PFSK-1 (cell line): ENCODE measurements at regions not wholly inside any gene's neighbourhood (a gene's known extent, or its start where the extent isn't known, plus 50 kb on each side); places are given as distances from the start of the nearest gene placed in this dataset.

Source experiments
- FOXP2 ChIP-seq: optimal IDR thresholded peaks from 2 replicates; pipeline ENCODE3; 2011; ENCODE audit warnings: borderline replicate concordance, control low read depth, inconsistent platforms; ENCODE audit not compliant: insufficient read depth; ENCODE audit errors: extremely low read length, extremely low read depth
- POLR2AphosphoS5 ChIP-seq: IDR thresholded peaks from 2 replicates; pipeline ENCODE4 v1.6.1; 2012; ENCODE audit warnings: low read depth, mild to moderate bottlenecking, control low read depth, low read length, moderate library complexity
- REST ChIP-seq, 2 experiments: IDR thresholded peaks; 2 replicates each; pipeline versions ENCODE4 v1.6.1 to v1.8.0; 2011 to 2012; ENCODE audit warnings: low read depth in 2 of 2, low read length in 2 of 2, control low read depth in 1 of 2, inconsistent platforms in 1 of 2, mild to moderate bottlenecking in 1 of 2, moderate library complexity in 1 of 2; ENCODE audit not compliant: insufficient read depth in 1 of 2
- SIN3A ChIP-seq: IDR thresholded peaks from 2 replicates; pipeline ENCODE4 v1.6.1; 2012; ENCODE audit warnings: mild to moderate bottlenecking, low read length, moderate library complexity, borderline replicate concordance; ENCODE audit not compliant: insufficient read depth
- TAF1 ChIP-seq: IDR thresholded peaks from 2 replicates; pipeline ENCODE4 v1.6.1; 2012; ENCODE audit warnings: low read length, control low read depth, borderline replicate concordance; ENCODE audit not compliant: insufficient read depth

- TF ChIP-seq FOXP2 (no peak), SIN3A (no peak), POLR2AphosphoS5 (no peak), TAF1 (no peak), REST (IDR thresholded peaks at IDR 0.05; ENCODE audit: insufficient read depth in 1 of 2, low read depth in 2 of 2, low read length in 2 of 2) (no peak)
Observed at GRCh38 chr14:53634793-53635192, 321.8 kb downstream of the BMP4 start.

- no peak for TF ChIP-seq TAF1
- TF ChIP-seq FOXP2 = no peak
- TF ChIP-seq REST (IDR thresholded peaks at IDR 0.05; ENCODE audit: insufficient read depth in 1 of 2, low read depth in 2 of 2, low read length in 2 of 2) = no peak
Observed at GRCh38 chr14:53630336-53630735, 326.3 kb downstream of the BMP4 start.

DNA sequence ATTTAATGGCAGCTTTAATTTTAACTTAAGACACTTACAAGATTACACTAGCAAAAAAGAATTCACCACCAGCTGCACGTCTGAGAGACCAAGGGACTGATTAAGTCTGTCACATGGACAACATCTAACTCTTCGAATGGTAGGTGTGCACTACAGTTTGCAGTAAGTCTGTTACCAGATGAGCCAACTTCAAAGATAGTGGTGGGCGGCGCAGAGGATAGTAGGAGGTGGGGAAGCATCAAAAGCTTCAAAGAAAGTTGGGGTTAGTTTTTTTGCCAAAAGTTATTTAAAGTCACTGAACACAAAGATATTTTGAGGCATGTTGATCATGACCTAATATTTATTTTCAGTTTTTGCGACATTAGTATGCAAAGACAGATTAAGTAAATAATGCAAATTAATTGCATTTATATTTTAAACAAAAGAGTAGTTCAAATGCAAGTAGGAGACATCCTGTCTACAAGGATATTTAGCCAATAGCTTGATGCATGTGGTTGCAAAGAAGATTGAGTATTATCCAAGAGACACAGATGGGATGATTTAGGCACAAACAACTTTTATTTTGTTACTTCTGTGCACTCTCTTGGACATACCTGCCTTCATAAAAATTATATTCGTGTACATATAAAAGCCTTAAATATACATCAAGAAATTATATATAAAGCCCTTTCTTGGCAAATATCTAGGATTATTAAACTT is 327.7 kb downstream of the BMP4 start:
- TF ChIP-seq TAF1 = no peak
- no peak for TF ChIP-seq POLR2AphosphoS5
- TF ChIP-seq SIN3A = no peak
- TF ChIP-seq FOXP2 = no peak
- no peak for TF ChIP-seq REST (IDR thresholded peaks at IDR 0.05; ENCODE audit: insufficient read depth in 1 of 2, low read depth in 2 of 2, low read length in 2 of 2)

DNA sequence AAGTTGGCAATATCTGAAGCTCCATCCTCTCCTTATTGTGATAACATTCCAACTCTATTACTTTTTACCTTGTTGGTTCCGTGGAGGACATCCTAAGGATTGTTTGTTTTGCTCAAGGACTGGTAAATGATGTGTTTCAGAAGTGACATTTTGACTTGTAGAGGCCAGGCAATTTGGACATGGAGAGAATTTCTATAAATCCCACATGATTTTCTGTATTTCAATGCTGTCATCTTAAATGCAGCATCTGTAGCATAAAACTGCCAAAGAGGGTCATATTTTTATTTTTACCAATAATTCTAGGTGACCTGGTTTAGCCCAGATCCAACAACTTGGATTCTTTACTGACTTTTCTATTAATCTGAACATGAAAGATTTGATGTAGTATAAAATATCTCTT is 328.4 kb downstream of the BMP4 start:
- no peak for TF ChIP-seq REST (IDR thresholded peaks at IDR 0.05; ENCODE audit: insufficient read depth in 1 of 2, low read depth in 2 of 2, low read length in 2 of 2)
- TF ChIP-seq POLR2AphosphoS5 = no peak
- no peak for TF ChIP-seq SIN3A
- TF ChIP-seq FOXP2 = no peak
- TF ChIP-seq TAF1 = no peak

GRCh38 chr14:53626761-53627160 is 329.9 kb downstream of the BMP4 start:
- no peak for TF ChIP-seq TAF1

DNA sequence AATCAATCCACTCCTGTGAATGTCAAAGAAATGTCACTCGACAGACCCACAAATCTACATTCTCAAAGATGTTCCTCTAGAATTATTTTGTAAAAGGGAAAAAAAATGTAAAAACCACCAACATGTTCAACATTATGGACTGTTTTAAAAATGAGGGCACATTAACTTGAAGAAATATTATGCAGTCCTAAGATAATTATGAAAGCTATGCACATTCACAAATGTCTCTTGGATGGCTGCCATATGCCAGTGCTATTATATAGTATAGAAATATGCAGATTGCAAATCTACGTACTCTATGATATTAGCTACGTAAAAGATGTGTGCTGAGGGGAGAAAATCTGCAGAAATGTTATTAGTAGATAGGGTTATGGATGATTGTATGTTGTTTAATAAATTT is 334.2 kb downstream of the BMP4 start:
- TF ChIP-seq POLR2AphosphoS5 (no peak), SIN3A (no peak), REST (IDR thresholded peaks at IDR 0.05; ENCODE audit: insufficient read depth in 1 of 2, low read depth in 2 of 2, low read length in 2 of 2) (no peak), TAF1 (no peak), FOXP2 (no peak)
